ENCODE measurements at regions not wholly inside any gene's neighbourhood (a gene's known extent, or its start where the extent isn't known, plus 50 kb on each side); places are given as distances from the start of the nearest gene placed in this dataset.

- H3K27ac ChIP-seq, result no peak overlapping the region
- WGBS, 2 donors, result 85 to 91% methylated on average over 1 of the region's 1 CpG
- TF ChIP-seq EP300 (IDR thresholded peaks at IDR 0.05) (no peak), POLR2AphosphoS5 (IDR thresholded peaks at IDR 0.05) (no peak), POLR2A (IDR thresholded peaks at IDR 0.05) (no peak), CTCF (IDR thresholded peaks at IDR 0.05) (no peak)
- no peaks in the 10 kb centered on the region for H3K4me1 ChIP-seq
- no peaks in the 10 kb centered on the region for H3K9me3 ChIP-seq
- H3K4me3 ChIP-seq, result no peak overlapping the region
- no peaks in the 10 kb centered on the region for H3K27me3 ChIP-seq
- no peak for DNase-seq
- no peaks in the 10 kb centered on the region for H3K36me3 ChIP-seq
- intact Hi-C loops (cut with DNase I), result no loop called here
Measured at GRCh38 chr14:84789012-84789411, 740.9 kb upstream of the FLRT2 start.

GRCh38 chr14:84792722-84793410 lies 737.1 kb upstream of the FLRT2 start:
- no peak for DNase-seq
- Histone ChIP-seq H3K4me3 (no peak overlapping the region), H3K27me3 (no peaks in the 10 kb centered on the region), H3K4me1 (no peaks in the 10 kb centered on the region), H3K9me3 (no peaks in the 10 kb centered on the region), H3K36me3 (no peaks in the 10 kb centered on the region), H3K27ac (no peak overlapping the region)
- intact Hi-C loops (cut with DNase I), result no loop called here
- TF ChIP-seq EP300 (IDR thresholded peaks at IDR 0.05) (no peak), CTCF (IDR thresholded peaks at IDR 0.05) (no peak), POLR2A (IDR thresholded peaks at IDR 0.05) (no peak), POLR2AphosphoS5 (IDR thresholded peaks at IDR 0.05) (no peak)
- 62 to 78% methylated on average over 4 of the region's 4 CpGs for WGBS, 2 donors

DNA sequence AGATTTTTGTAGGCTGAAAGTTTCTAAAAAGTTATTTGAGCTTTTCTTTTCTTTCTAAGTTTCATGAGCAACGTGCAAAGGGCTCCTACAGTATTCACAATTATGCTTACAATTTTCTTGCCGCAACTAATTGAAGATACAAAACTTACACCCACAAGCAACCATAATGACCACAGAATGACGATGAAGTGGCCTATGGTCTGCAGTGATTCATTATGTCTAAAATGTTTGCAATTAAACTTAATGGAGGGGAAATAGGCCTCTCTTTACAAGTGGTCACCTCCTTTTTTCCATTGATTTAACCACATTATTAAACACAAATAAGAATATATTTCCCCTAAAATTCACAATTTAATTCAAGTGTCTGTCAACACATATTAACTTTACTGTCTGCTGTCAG lies 732.6 kb upstream of the FLRT2 start:
- TF ChIP-seq POLR2A (IDR thresholded peaks at IDR 0.05) (no peak), CTCF (IDR thresholded peaks at IDR 0.05) (no peak), EP300 (IDR thresholded peaks at IDR 0.05) (no peak), POLR2AphosphoS5 (IDR thresholded peaks at IDR 0.05) (no peak)

GRCh38 chr14:84804468-84804867 lies 725.5 kb upstream of the FLRT2 start:
- Histone ChIP-seq H3K36me3 (no peaks in the 10 kb centered on the region), H3K4me1 (peaks cover 0 to 8% (median 0%) of the 10 kb centered on the region in 4 donors), H3K27me3 (no peaks in the 10 kb centered on the region), H3K4me3 (no peak overlapping the region), H3K27ac (no peak overlapping the region), H3K9me3 (no peaks in the 10 kb centered on the region)
- no peak for DNase-seq
- WGBS, 2 donors, result 73 to 79% methylated on average over 1 of the region's 1 CpG
- TF ChIP-seq POLR2AphosphoS5 (IDR thresholded peaks at IDR 0.05), result no peak
- TF ChIP-seq CTCF (IDR thresholded peaks at IDR 0.05), result no peak
- TF ChIP-seq EP300 (IDR thresholded peaks at IDR 0.05), result no peak
- intact Hi-C loops (cut with DNase I), result no loop called here

More for the DNA sequence above, 732.6 kb upstream of the FLRT2 start:
- Histone ChIP-seq H3K27ac (no peak overlapping the region), H3K36me3 (no peaks in the 10 kb centered on the region), H3K4me1 (no peaks in the 10 kb centered on the region), H3K27me3 (no peaks in the 10 kb centered on the region), H3K9me3 (no peaks in the 10 kb centered on the region), H3K4me3 (no peak overlapping the region)
- intact Hi-C loops (cut with DNase I), result no loop called here
- WGBS, 2 donors, result 68 to 80% methylated on average over 3 of the region's 3 CpGs
- no peak for DNase-seq

GRCh38 chr14:84804895-84805294 lies 725.0 kb upstream of the FLRT2 start:
- TF ChIP-seq POLR2A (IDR thresholded peaks at IDR 0.05) (no peak), POLR2AphosphoS5 (IDR thresholded peaks at IDR 0.05) (no peak), CTCF (IDR thresholded peaks at IDR 0.05) (no peak), EP300 (IDR thresholded peaks at IDR 0.05) (no peak)
- DNase-seq, result no peak

More at GRCh38 chr14:84804895-84805294, 725.0 kb upstream of the FLRT2 start:
- intact Hi-C loops (cut with DNase I), result no loop called here
- no peaks in the 10 kb centered on the region for H3K27me3 ChIP-seq
- peaks cover 0 to 8% (median 0%) of the 10 kb centered on the region in 4 donors for H3K4me1 ChIP-seq
- H3K36me3 ChIP-seq, result no peaks in the 10 kb centered on the region
- no peak overlapping the region for H3K4me3 ChIP-seq
- WGBS, 2 donors, result 16 to 31% methylated on average over 1 of the region's 1 CpG
- no peaks in the 10 kb centered on the region for H3K9me3 ChIP-seq
- H3K27ac ChIP-seq, result no peak overlapping the region

Measured in sigmoid colon (tissue), 6 donors.